ENCODE measurements at regions not wholly inside any gene's neighbourhood (a gene's known extent, or its start where the extent isn't known, plus 50 kb on each side); places are given as distances from the start of the nearest gene placed in this dataset.

- 0 out of 20 replicates have a peak, but pooled peaks cover 0 to 4% (median 0%) of the 10 kb centered on the region in 10 experiments for H3K4me1 ChIP-seq
- H3K27me3 ChIP-seq: no peaks in the 10 kb centered on the region
- H3K4me3 ChIP-seq: no peak overlapping the region
- H3K27ac ChIP-seq: no peak overlapping the region
- no peak for TF ChIP-seq Cebpa-rat (IDR thresholded peaks at IDR 0.05)
- H3K4me2 ChIP-seq: no peak overlapping the region
- H4K20me1 ChIP-seq: no peaks in the 10 kb centered on the region
- H3K9me3 ChIP-seq (replicated peaks in 1 of 11): no peaks in the 10 kb centered on the region
- H3K9ac ChIP-seq: no peak overlapping the region
- no peaks in the 10 kb centered on the region for H3K36me3 ChIP-seq
Observed at GRCh38 chr10:43905512-43906236, 257.0 kb upstream of the ZNF32 start.

- no peak overlapping the region for H3K9ac ChIP-seq
- H3K9me3 ChIP-seq (replicated peaks in 1 of 11): no peaks in the 10 kb centered on the region
- no peaks in the 10 kb centered on the region for H3K27me3 ChIP-seq
- H3K36me3 ChIP-seq: no peaks in the 10 kb centered on the region
- no peak for TF ChIP-seq Cebpa-rat (IDR thresholded peaks at IDR 0.05)
- no peaks in the 10 kb centered on the region for H4K20me1 ChIP-seq
- H3K4me3 ChIP-seq: no peak overlapping the region
- H3K4me1 ChIP-seq: peaks cover 0 to 7% (median 3%) of the 10 kb centered on the region in 10 experiments; a peak in 13 of 20 replicates
- no peak overlapping the region for H3K27ac ChIP-seq
- no peak overlapping the region for H3K4me2 ChIP-seq
Observed at GRCh38 chr10:43904844-43905243, 256.2 kb upstream of the ZNF32 start.

GRCh38 chr10:43904301-43904700 lies 255.6 kb upstream of the ZNF32 start:
- no peak for TF ChIP-seq Cebpa-rat (IDR thresholded peaks at IDR 0.05)
- H3K27ac ChIP-seq: no peak overlapping the region
- no peak overlapping the region for H3K4me2 ChIP-seq
- H4K20me1 ChIP-seq: no peaks in the 10 kb centered on the region
- H3K4me3 ChIP-seq: no peak overlapping the region
- H3K36me3 ChIP-seq: no peaks in the 10 kb centered on the region
- no peak overlapping the region for H3K9ac ChIP-seq
- no peaks in the 10 kb centered on the region for H3K9me3 ChIP-seq (replicated peaks in 1 of 11)
- H3K4me1 ChIP-seq: peaks cover 0 to 13% (median 9%) of the 10 kb centered on the region in 10 experiments; a peak in 14 of 20 replicates
- no peaks in the 10 kb centered on the region for H3K27me3 ChIP-seq

GRCh38 chr10:43903451-43903850 lies 254.8 kb upstream of the ZNF32 start:
- no peak overlapping the region for H3K4me3 ChIP-seq
- no peak for TF ChIP-seq Cebpa-rat (IDR thresholded peaks at IDR 0.05)
- no peak overlapping the region for H3K27ac ChIP-seq
- peaks cover 0 to 21% (median 17%) of the 10 kb centered on the region in 10 experiments; a peak in 15 of 20 replicates for H3K4me1 ChIP-seq
- H3K27me3 ChIP-seq: no peaks in the 10 kb centered on the region
- H3K4me2 ChIP-seq: no peak overlapping the region
- no peaks in the 10 kb centered on the region for H3K36me3 ChIP-seq
- H3K9me3 ChIP-seq (replicated peaks in 1 of 11): no peaks in the 10 kb centered on the region
- H4K20me1 ChIP-seq: no peaks in the 10 kb centered on the region
- no peak overlapping the region for H3K9ac ChIP-seq

- Histone ChIP-seq H4K20me1 (no peaks in the 10 kb centered on the region), H3K9ac (no peak overlapping the region), H3K9me3 (replicated peaks in 1 of 11) (no peaks in the 10 kb centered on the region), H3K4me3 (no peak overlapping the region), H3K27me3 (no peaks in the 10 kb centered on the region), H3K4me1 (peaks cover 0 to 24% (median 21%) of the 10 kb centered on the region in 10 experiments; a peak in 15 of 20 replicates), H3K4me2 (no peak overlapping the region), H3K27ac (no peak overlapping the region), H3K36me3 (no peaks in the 10 kb centered on the region)
- no peak for TF ChIP-seq Cebpa-rat (IDR thresholded peaks at IDR 0.05)
Observed at GRCh38 chr10:43902842-43903241, 254.2 kb upstream of the ZNF32 start.

- Histone ChIP-seq H3K27me3 (no peaks in the 10 kb centered on the region), H3K4me3 (no peak overlapping the region), H3K9ac (no peak overlapping the region), H3K4me1 (peaks cover 0 to 24% (median 21%) of the 10 kb centered on the region in 10 experiments; a peak in 15 of 20 replicates), H4K20me1 (no peaks in the 10 kb centered on the region), H3K27ac (no peak overlapping the region), H3K36me3 (no peaks in the 10 kb centered on the region), H3K4me2 (no peak overlapping the region), H3K9me3 (replicated peaks in 1 of 11) (no peaks in the 10 kb centered on the region)
- TF ChIP-seq Cebpa-rat (IDR thresholded peaks at IDR 0.05): no peak
Observed at GRCh38 chr10:43901744-43902504, 253.2 kb upstream of the ZNF32 start.

GRCh38 chr10:43901302-43901701 lies 252.6 kb upstream of the ZNF32 start:
- peaks cover 0 to 24% (median 21%) of the 10 kb centered on the region in 10 experiments; a peak in 15 of 20 replicates for H3K4me1 ChIP-seq

GRCh38 chr10:43900571-43900970 lies 251.9 kb upstream of the ZNF32 start:
- no peaks in the 10 kb centered on the region for H3K9me3 ChIP-seq (replicated peaks in 1 of 11)
- H3K9ac ChIP-seq: no peak overlapping the region
- no peak overlapping the region for H3K27ac ChIP-seq
- no peak for TF ChIP-seq Cebpa-rat (IDR thresholded peaks at IDR 0.05)
- H3K4me1 ChIP-seq: peaks cover 0 to 23% (median 21%) of the 10 kb centered on the region in 10 experiments; a peak in 15 of 20 replicates
- H3K4me3 ChIP-seq: no peak overlapping the region
- no peaks in the 10 kb centered on the region for H3K36me3 ChIP-seq
- no peaks in the 10 kb centered on the region for H3K27me3 ChIP-seq
- H4K20me1 ChIP-seq: no peaks in the 10 kb centered on the region
- H3K4me2 ChIP-seq: peak overlapping the region in 1 of 11 experiments; percentile 70; a peak in 2 of 22 replicates

More at GRCh38 chr10:43901302-43901701, 252.6 kb upstream of the ZNF32 start:
- TF ChIP-seq Cebpa-rat (IDR thresholded peaks at IDR 0.05): no peak
- Histone ChIP-seq H3K27me3 (no peaks in the 10 kb centered on the region), H3K4me3 (no peak overlapping the region), H3K9ac (no peak overlapping the region), H3K36me3 (no peaks in the 10 kb centered on the region), H3K9me3 (replicated peaks in 1 of 11) (no peaks in the 10 kb centered on the region), H3K4me2 (no peak overlapping the region), H3K27ac (no peak overlapping the region), H4K20me1 (no peaks in the 10 kb centered on the region)

- Histone ChIP-seq H3K36me3 (no peaks in the 10 kb centered on the region), H3K4me2 (peak overlapping the region in 9 of 11 experiments; percentile 29 to 74 (median 57); a peak in 17 of 22 replicates), H3K9me3 (replicated peaks in 1 of 11) (no peaks in the 10 kb centered on the region; a peak in 1 of 22 replicates), H4K20me1 (no peaks in the 10 kb centered on the region), H3K27ac (no peak overlapping the region), H3K4me3 (no peak overlapping the region), H3K4me1 (peaks cover 0 to 23% (median 20%) of the 10 kb centered on the region in 10 experiments; a peak in 15 of 20 replicates), H3K9ac (no peak overlapping the region), H3K27me3 (no peaks in the 10 kb centered on the region)
- no peak for TF ChIP-seq Cebpa-rat (IDR thresholded peaks at IDR 0.05)
Observed at GRCh38 chr10:43899224-43899959, 250.7 kb upstream of the ZNF32 start.

Data from BLaER1 treated with 17β-estradiol and CSF1 and Interleukin-3, amounts not matched to agents 10 nM and 100 nM (cell line).